Stomach (tissue), 8 donors: ENCODE measurements at regions not wholly inside any gene's neighbourhood (a gene's known extent, or its start where the extent isn't known, plus 50 kb on each side); places are given as distances from the start of the nearest gene placed in this dataset.

Source experiments
- DNase-seq, 2 donors: peaks; one replicate each; pipeline versions ENCODE4 v3.0.0 to v3.0.0-alpha.2; 2013 to 2019
- H3K27ac ChIP-seq, 5 donors: fragments of 200-600 bp in 4 of 5; sonication (generic) in 4 of 5; one replicate each; pipeline ENCODE4 v1.5.1; 2013 to 2019; ENCODE audit warnings: mild to moderate bottlenecking in 1 of 5, moderate library complexity in 1 of 5
- H3K27me3 ChIP-seq, 3 donors: fragments of 200-600 bp; sonication (generic); one replicate each; pipeline ENCODE4 v1.5.1; 2017 to 2019; ENCODE audit warnings: mixed run types in 1 of 3
- H3K36me3 ChIP-seq, 4 donors: fragments of 200-600 bp; sonication (generic); 1 replicate in 3 of 4; 2 replicates in 1 of 4; pipeline ENCODE4 v1.5.1; 2016 to 2019
- H3K4me1 ChIP-seq, 4 donors: fragments of 200-600 bp; sonication (generic); one replicate each; pipeline ENCODE4 v1.5.1; 2016 to 2019
- H3K4me3 ChIP-seq, 4 donors: fragments of 200-600 bp; sonication (generic) in 3 of 4; one replicate each; pipeline ENCODE4 v1.5.1; 2016 to 2019; ENCODE audit warnings: mild to moderate bottlenecking in 1 of 4
- H3K9me3 ChIP-seq, 4 donors: fragments of 200-600 bp; sonication (generic); one replicate each; pipeline ENCODE4 v1.5.1; 2016 to 2019
- CTCF ChIP-seq, 7 experiments: fragments of 450-650 bp in 4 of 7; fragments of 200-600 bp in 3 of 7; sonication (generic) in 3 of 7; IDR thresholded peaks; one replicate each; pipeline ENCODE4 v1.5.1; 2016 to 2019; ENCODE audit warnings: antibody characterized with exemption in 7 of 7, control low read depth in 2 of 7, mild to moderate bottlenecking in 1 of 7
- EP300 ChIP-seq: sonication (generic); formaldehyde crosslinking; IDR thresholded peaks from one replicate; pipeline ENCODE4 v1.6.1; 2017; ENCODE audit warnings: antibody characterized with exemption
- POLR2A ChIP-seq, 4 donors: fragments of 450-650 bp; IDR thresholded peaks; one replicate each; pipeline ENCODE4 v1.6.1; 2016; ENCODE audit warnings: antibody characterized with exemption in 4 of 4, control low read depth in 2 of 4, mild to moderate bottlenecking in 1 of 4, moderate library complexity in 1 of 4
- POLR2AphosphoS5 ChIP-seq, 3 donors: sonication (generic); formaldehyde crosslinking; IDR thresholded peaks; one replicate each; pipeline ENCODE4 v1.6.1; 2016; ENCODE audit warnings: antibody characterized with exemption in 3 of 3
- whole genome bisulfite sequencing, 5 donors: extraction: QIAGEN DNeasy Blood & Tissue Kit in 3 of 5; methylation state at CpG; one replicate each; pipeline versions ENCODE4 v1.1.5 to v1.1.7; 2013 to 2018; 5-methylcytosine and 5-hydroxymethylcytosine counted together
- intact Hi-C: fragments of 100-400 bp; cut with DNase I; formaldehyde crosslinking; loops from one replicate; pipeline ENCODE4 v1.15.1; 2023; ENCODE audit warnings: low total_unique reads
- donor health status: healthy with polysubstance abuse.
- donor health status: Bipolar disorder and iron deficiency.
- donor health status: healthy.

- Histone ChIP-seq H3K4me3 (no peak overlapping the region), H3K27ac (no peak overlapping the region), H3K4me1 (no peaks in the 10 kb centered on the region), H3K27me3 (no peaks in the 10 kb centered on the region), H3K9me3 (no peaks in the 10 kb centered on the region), H3K36me3 (no peaks in the 10 kb centered on the region)
- intact Hi-C loops: no loop called here
- no peak for TF ChIP-seq CTCF (IDR thresholded peaks at IDR 0.05)
- no peak for TF ChIP-seq EP300
- TF ChIP-seq POLR2A (IDR thresholded peaks at IDR 0.05): no peak
- no peak for TF ChIP-seq POLR2AphosphoS5 (IDR thresholded peaks at IDR 0.05)
- DNase-seq: peak in 1 of 2 donors; percentile 39
- 54 to 69% (median 65%) methylated on average over 3 of the region's 3 CpGs for WGBS, 5 donors
These were observed 134.2 kb downstream of the GDAP2 start for GRCh38 chr1:117795190-117795589.

- no peak overlapping the region for H3K4me3 ChIP-seq
- H3K36me3 ChIP-seq: no peaks in the 10 kb centered on the region
- TF ChIP-seq CTCF (IDR thresholded peaks at IDR 0.05): no peak
- TF ChIP-seq POLR2AphosphoS5 (IDR thresholded peaks at IDR 0.05): no peak
- TF ChIP-seq POLR2A (IDR thresholded peaks at IDR 0.05): no peak
- H3K9me3 ChIP-seq: no peaks in the 10 kb centered on the region
- WGBS, 5 donors: 86 to 91% (median 89%) methylated on average over 5 of the region's 5 CpGs
- no peaks in the 10 kb centered on the region for H3K4me1 ChIP-seq
- no peaks in the 10 kb centered on the region for H3K27me3 ChIP-seq
- intact Hi-C loops: no loop called here
- H3K27ac ChIP-seq: no peak overlapping the region
- no peak for DNase-seq
These were observed 133.6 kb downstream of the GDAP2 start for GRCh38 chr1:117795792-117796191.

- no peak overlapping the region for H3K27ac ChIP-seq
- intact Hi-C loops: no loop called here
- no peak for DNase-seq
- no peaks in the 10 kb centered on the region for H3K27me3 ChIP-seq
- TF ChIP-seq EP300: no peak
- no peak for TF ChIP-seq POLR2A (IDR thresholded peaks at IDR 0.05)
- TF ChIP-seq CTCF (IDR thresholded peaks at IDR 0.05): no peak
- TF ChIP-seq POLR2AphosphoS5 (IDR thresholded peaks at IDR 0.05): no peak
- no peaks in the 10 kb centered on the region for H3K36me3 ChIP-seq
- no peaks in the 10 kb centered on the region for H3K9me3 ChIP-seq
- 70 to 79% (median 75%) methylated on average over 6 of the region's 6 CpGs for WGBS, 5 donors
- H3K4me3 ChIP-seq: no peak overlapping the region
- H3K4me1 ChIP-seq: no peaks in the 10 kb centered on the region
These were observed 133.2 kb downstream of the GDAP2 start for GRCh38 chr1:117796226-117796625.

GRCh38 chr1:117798550-117798949 is 130.9 kb downstream of the GDAP2 start:
- DNase-seq: no peak

More at GRCh38 chr1:117798550-117798949, 130.9 kb downstream of the GDAP2 start:
- Histone ChIP-seq H3K36me3 (no peaks in the 10 kb centered on the region), H3K27ac (no peak overlapping the region), H3K4me1 (no peaks in the 10 kb centered on the region), H3K4me3 (no peak overlapping the region), H3K27me3 (no peaks in the 10 kb centered on the region), H3K9me3 (no peaks in the 10 kb centered on the region)
- 72 to 91% (median 85%) methylated on average over 4 of the region's 4 CpGs for WGBS, 5 donors
- no peak for TF ChIP-seq CTCF (IDR thresholded peaks at IDR 0.05)
- TF ChIP-seq EP300: no peak
- no peak for TF ChIP-seq POLR2A (IDR thresholded peaks at IDR 0.05)
- intact Hi-C loops: no loop called here
